ENCODE measurements at regions not wholly inside any gene's neighbourhood (a gene's known extent, or its start where the extent isn't known, plus 50 kb on each side); places are given as distances from the start of the nearest gene placed in this dataset.

DNA sequence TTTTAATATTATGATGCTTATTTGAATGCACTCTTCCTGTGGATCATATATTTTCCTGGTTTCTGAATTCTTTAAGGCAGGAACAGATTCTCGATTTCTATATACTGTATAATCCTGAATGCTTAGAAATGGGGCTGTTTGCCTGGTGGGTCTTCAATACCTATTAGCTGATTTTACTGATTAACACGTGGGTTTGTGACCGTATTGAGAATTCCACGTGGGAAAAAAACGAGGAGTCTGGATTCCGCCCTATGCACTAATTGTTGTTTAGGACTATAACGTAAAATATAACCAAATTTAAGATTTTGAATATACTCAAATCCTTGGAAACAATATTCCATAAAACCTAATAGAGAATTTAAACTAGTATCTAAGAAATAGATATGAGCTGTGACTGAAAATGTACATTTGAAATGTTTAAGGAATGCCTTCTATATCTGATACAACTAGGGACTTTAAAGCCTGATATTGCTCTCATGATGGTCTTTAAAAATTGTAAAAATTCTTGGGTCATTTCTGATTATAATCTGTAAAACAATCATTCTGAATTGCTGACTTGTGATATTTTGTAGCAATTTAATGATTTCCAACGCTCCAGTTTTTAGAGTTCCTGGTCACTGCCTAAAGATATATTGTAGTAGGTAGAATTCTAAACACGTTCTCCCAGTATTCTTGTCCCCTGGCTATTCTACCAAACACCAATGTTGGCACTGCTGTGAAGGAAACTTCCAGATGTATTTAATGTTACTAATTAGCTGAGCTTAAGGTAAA, 93.6 kb upstream of the NOX3 start:
- intact Hi-C loops (cut with DNase I, micrococcal nuclease) = no loop called here

DNA sequence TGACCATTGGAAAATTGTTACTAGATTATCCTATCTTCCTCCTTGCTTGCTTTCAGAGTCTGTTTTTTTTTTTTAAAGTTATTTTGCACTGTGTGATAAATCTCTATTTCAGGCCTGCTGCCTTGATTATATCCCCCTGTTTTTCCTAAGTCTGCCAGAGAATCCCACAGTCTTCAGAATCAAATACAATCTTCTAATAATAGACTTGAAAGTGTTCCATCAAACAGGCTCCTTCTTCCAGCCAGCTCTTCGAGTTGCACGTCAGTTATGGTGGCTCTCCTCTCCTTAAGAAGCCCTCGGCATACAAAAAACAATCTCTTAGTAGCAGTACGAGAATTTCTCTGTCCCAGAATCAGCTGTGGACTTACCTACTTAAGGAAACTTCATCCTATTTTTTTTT, 92.9 kb upstream of the NOX3 start:
- intact Hi-C loops (cut with DNase I, micrococcal nuclease) = no loop called here
- Histone ChIP-seq H3K4me3 (no peak overlapping the region), H3K9me3 (no peaks in the 10 kb centered on the region), H3K36me3 (ENCODE audit: low read depth) (no peaks in the 10 kb centered on the region), H3K4me1 (ENCODE audit: low read depth) (no peaks in the 10 kb centered on the region)
- ATAC-seq = no peak
- no peak for DNase-seq
- TF ChIP-seq, protein P1, sequence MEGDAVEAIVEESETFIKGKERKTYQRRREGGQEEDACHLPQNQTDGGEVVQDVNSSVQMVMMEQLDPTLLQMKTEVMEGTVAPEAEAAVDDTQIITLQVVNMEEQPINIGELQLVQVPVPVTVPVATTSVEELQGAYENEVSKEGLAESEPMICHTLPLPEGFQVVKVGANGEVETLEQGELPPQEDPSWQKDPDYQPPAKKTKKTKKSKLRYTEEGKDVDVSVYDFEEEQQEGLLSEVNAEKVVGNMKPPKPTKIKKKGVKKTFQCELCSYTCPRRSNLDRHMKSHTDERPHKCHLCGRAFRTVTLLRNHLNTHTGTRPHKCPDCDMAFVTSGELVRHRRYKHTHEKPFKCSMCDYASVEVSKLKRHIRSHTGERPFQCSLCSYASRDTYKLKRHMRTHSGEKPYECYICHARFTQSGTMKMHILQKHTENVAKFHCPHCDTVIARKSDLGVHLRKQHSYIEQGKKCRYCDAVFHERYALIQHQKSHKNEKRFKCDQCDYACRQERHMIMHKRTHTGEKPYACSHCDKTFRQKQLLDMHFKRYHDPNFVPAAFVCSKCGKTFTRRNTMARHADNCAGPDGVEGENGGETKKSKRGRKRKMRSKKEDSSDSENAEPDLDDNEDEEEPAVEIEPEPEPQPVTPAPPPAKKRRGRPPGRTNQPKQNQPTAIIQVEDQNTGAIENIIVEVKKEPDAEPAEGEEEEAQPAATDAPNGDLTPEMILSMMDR (IDR thresholded peaks at IDR 0.05) = no peak

More for the DNA sequence above, 93.6 kb upstream of the NOX3 start:
- no peaks in the 10 kb centered on the region for H3K4me1 ChIP-seq (ENCODE audit: low read depth)
- TF ChIP-seq, protein P1 (IDR thresholded peaks at IDR 0.05) = no peak
- no peak for ATAC-seq
- H3K9me3 ChIP-seq = no peaks in the 10 kb centered on the region
- H3K36me3 ChIP-seq (ENCODE audit: low read depth) = no peaks in the 10 kb centered on the region
- no peak for DNase-seq
- no peak overlapping the region for H3K4me3 ChIP-seq

DNA sequence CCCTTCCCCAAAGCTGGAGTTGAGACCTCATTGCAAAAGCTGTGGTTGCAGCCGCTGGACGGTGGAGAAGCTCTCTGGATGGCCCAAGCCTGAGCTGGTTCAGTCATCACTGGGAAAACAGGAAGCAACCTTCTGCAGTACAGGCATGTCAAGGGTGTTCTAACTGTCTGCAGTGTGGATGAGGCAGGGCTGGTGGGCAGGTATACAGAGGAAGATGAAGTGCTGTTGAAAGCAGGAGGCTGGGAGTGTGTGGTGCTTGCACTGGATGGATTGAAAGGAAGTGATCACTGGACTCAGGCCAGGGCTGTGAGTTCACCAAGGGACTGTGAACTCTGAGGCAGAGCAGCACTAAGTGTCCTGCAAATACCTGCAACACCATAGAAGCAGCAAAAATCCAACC, 89.0 kb upstream of the NOX3 start:
- H3K9me3 ChIP-seq = no peaks in the 10 kb centered on the region
- no peak for ATAC-seq
- H3K4me3 ChIP-seq = no peak overlapping the region
- intact Hi-C loops (cut with DNase I, micrococcal nuclease) = no loop called here
- H3K4me1 ChIP-seq (ENCODE audit: low read depth) = no peaks in the 10 kb centered on the region
- TF ChIP-seq, protein P1 (IDR thresholded peaks at IDR 0.05) = no peak
- peak in 1 of 3 donors; percentile 3 for DNase-seq
- H3K36me3 ChIP-seq (ENCODE audit: low read depth) = no peaks in the 10 kb centered on the region

DNA sequence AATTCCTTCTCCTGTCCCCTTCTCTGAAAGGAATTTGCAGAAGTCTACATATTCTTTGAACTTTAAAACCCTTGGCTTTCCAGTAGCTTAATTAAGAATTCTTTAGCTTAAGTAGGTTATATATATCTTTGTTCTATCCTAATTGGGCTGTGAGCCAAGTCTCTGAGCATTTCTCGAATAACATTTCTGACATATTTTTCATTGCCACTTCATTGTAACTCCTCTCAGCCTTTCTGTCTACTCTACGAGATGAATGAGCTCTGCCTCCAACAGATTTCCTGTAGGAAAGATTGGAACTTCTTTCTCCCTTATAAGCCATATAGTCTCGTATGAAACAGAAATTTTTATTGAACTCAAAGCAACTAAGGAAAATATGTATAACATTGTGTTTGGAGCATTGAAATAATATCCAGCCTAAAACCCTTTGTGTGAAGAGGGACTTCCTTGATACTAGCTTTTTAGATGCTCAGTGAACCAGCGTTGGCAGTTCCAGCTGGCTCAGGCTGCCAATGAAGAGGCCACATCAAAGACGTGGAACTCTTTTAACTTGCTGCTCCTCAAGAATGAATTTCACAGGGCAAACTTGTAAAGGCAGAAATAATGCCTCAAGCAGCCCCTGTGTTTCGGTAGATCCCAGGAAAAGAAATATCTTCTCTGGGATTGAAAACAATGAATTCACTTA, 87.7 kb upstream of the NOX3 start:
- Histone ChIP-seq H3K36me3 (ENCODE audit: low read depth) (no peaks in the 10 kb centered on the region), H3K9me3 (no peaks in the 10 kb centered on the region), H3K4me1 (ENCODE audit: low read depth) (no peaks in the 10 kb centered on the region), H3K4me3 (no peak overlapping the region)
- intact Hi-C loops (cut with DNase I, micrococcal nuclease) = no loop called here
- no peak for ATAC-seq
- DNase-seq = no peak
- TF ChIP-seq, protein P1 (IDR thresholded peaks at IDR 0.05) = no peak

DNA sequence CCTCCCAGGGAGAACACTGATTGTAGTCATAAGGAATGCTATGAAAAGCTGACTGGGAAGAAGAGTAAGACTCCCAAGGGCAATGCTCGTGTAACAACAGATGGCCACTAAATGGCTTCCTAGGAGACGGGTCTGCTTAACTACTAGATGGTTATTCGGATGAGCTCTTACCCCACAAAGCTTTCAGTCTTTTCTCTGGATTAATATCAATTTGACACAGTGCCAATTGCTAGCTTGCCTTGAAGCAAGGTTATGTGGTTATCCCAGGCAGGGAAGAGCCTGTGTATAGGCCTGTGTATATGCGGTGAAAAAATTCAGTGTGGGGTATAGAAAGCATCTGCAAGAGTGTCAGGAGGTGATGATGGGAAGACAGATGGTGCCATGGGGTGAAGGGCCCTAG, 86.4 kb upstream of the NOX3 start:
- intact Hi-C loops (cut with DNase I, micrococcal nuclease) = no loop called here
- H3K9me3 ChIP-seq = no peaks in the 10 kb centered on the region
- no peak overlapping the region for H3K4me3 ChIP-seq
- DNase-seq = no peak
- no peaks in the 10 kb centered on the region for H3K36me3 ChIP-seq (ENCODE audit: low read depth)
- ATAC-seq = no peak
- TF ChIP-seq, protein P1 (IDR thresholded peaks at IDR 0.05) = no peak
- no peaks in the 10 kb centered on the region for H3K4me1 ChIP-seq (ENCODE audit: low read depth)

All from mucosa of descending colon (tissue), 3 donors.